ENCODE measurements at regions not wholly inside any gene's neighbourhood (a gene's known extent, or its start where the extent isn't known, plus 50 kb on each side); places are given as distances from the start of the nearest gene placed in this dataset.

DNA sequence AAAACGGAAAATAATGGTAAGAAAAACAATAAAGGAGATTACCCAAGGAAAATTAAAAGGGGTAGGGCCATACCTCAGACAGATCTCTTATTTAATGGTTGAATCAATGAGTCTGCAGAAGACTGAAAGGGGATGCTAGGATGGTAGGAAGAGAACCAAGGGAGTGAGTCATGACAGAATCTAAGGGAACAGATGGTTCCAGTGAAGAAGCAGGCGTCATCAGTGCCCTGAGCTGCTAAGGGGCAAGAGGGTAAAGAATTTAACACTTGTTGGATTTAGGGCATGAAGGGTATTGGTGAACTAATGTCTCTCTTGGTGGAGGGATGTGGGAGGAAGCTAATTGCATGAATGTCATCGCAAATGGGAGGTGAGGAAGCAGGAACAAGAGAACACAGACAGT, 329.2 kb upstream of the TSHZ3 start:
- no peaks in the 10 kb centered on the region for H3K36me3 ChIP-seq (replicated peaks; ENCODE audit: insufficient read depth, low read depth)
- H3K4me1 ChIP-seq (ENCODE audit: insufficient read depth), result no peaks in the 10 kb centered on the region
- H3K27ac ChIP-seq, result no peak overlapping the region
- H3K9me3 ChIP-seq (ENCODE audit: low read depth), result no peaks in the 10 kb centered on the region
- H3K9me2 ChIP-seq (replicated peaks; ENCODE audit: insufficient read depth), result no peaks in the 10 kb centered on the region
- no peak overlapping the region for H3K4me3 ChIP-seq
- no peak overlapping the region for H3K4me2 ChIP-seq
- H2AFZ ChIP-seq, result no peak overlapping the region
- no peaks in the 10 kb centered on the region for H3K27me3 ChIP-seq
- DNase-seq (ENCODE audit: low spot score), result no peak
- H4K20me1 ChIP-seq (ENCODE audit: insufficient read depth, poor library complexity, severe bottlenecking), result no peaks in the 10 kb centered on the region
- WGBS (ENCODE audit: low lambda C conversion rate, missing lambda C conversion rate), result 79% methylated on average over 3 of the region's 3 CpGs
- TF ChIP-seq EZH2 (IDR thresholded peaks at IDR 0.05; ENCODE audit: borderline replicate concordance) (no peak), EZH2phosphoT487 (IDR thresholded peaks at IDR 0.05; ENCODE audit: low read depth, severe bottlenecking, unreplicated experiment) (no peak)
- TF ChIP-seq, protein P1, sequence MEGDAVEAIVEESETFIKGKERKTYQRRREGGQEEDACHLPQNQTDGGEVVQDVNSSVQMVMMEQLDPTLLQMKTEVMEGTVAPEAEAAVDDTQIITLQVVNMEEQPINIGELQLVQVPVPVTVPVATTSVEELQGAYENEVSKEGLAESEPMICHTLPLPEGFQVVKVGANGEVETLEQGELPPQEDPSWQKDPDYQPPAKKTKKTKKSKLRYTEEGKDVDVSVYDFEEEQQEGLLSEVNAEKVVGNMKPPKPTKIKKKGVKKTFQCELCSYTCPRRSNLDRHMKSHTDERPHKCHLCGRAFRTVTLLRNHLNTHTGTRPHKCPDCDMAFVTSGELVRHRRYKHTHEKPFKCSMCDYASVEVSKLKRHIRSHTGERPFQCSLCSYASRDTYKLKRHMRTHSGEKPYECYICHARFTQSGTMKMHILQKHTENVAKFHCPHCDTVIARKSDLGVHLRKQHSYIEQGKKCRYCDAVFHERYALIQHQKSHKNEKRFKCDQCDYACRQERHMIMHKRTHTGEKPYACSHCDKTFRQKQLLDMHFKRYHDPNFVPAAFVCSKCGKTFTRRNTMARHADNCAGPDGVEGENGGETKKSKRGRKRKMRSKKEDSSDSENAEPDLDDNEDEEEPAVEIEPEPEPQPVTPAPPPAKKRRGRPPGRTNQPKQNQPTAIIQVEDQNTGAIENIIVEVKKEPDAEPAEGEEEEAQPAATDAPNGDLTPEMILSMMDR (IDR thresholded peaks at IDR 0.05; ENCODE audit: poor library complexity), result no peak
- H3K79me2 ChIP-seq, result no peaks in the 10 kb centered on the region

DNA sequence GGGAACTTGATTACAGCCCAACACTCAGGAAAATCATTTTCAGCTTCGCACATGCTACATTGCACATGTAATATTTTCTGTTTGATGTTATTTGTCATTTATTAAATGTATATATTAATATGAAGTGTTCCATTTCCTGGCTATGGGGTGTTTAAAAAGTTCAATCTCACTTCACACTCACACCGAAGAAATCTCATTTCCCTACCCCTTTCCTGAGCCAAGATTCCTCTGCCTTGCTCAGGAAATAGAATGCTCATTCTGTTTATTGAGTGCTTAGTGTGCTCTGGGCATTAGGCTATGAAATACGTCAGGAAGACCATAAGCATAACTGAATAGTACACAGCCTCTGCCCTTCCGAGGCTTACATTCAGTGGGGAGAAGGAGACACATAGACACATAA, 331.9 kb upstream of the TSHZ3 start:
- no peak overlapping the region for H3K4me3 ChIP-seq
- no peak overlapping the region for H3K27ac ChIP-seq
- TF ChIP-seq EZH2 (IDR thresholded peaks at IDR 0.05; ENCODE audit: borderline replicate concordance) (no peak), EZH2phosphoT487 (IDR thresholded peaks at IDR 0.05; ENCODE audit: low read depth, severe bottlenecking, unreplicated experiment) (no peak)
- TF ChIP-seq, protein P1 (IDR thresholded peaks at IDR 0.05; ENCODE audit: poor library complexity), result no peak
- no peaks in the 10 kb centered on the region for H4K20me1 ChIP-seq (ENCODE audit: insufficient read depth, poor library complexity, severe bottlenecking)
- no peaks in the 10 kb centered on the region for H3K9me2 ChIP-seq (replicated peaks; ENCODE audit: insufficient read depth)
- DNase-seq (ENCODE audit: low spot score), result no peak
- H3K4me2 ChIP-seq, result no peak overlapping the region
- H3K79me2 ChIP-seq, result no peaks in the 10 kb centered on the region
- H2AFZ ChIP-seq, result no peak overlapping the region
- 71% methylated on average over 4 of the region's 4 CpGs for WGBS (ENCODE audit: low lambda C conversion rate, missing lambda C conversion rate)
- H3K27me3 ChIP-seq, result no peaks in the 10 kb centered on the region
- no peaks in the 10 kb centered on the region for H3K9me3 ChIP-seq (ENCODE audit: low read depth)
- H3K36me3 ChIP-seq (replicated peaks; ENCODE audit: insufficient read depth, low read depth), result no peaks in the 10 kb centered on the region
- H3K4me1 ChIP-seq (ENCODE audit: insufficient read depth), result no peaks in the 10 kb centered on the region

DNA sequence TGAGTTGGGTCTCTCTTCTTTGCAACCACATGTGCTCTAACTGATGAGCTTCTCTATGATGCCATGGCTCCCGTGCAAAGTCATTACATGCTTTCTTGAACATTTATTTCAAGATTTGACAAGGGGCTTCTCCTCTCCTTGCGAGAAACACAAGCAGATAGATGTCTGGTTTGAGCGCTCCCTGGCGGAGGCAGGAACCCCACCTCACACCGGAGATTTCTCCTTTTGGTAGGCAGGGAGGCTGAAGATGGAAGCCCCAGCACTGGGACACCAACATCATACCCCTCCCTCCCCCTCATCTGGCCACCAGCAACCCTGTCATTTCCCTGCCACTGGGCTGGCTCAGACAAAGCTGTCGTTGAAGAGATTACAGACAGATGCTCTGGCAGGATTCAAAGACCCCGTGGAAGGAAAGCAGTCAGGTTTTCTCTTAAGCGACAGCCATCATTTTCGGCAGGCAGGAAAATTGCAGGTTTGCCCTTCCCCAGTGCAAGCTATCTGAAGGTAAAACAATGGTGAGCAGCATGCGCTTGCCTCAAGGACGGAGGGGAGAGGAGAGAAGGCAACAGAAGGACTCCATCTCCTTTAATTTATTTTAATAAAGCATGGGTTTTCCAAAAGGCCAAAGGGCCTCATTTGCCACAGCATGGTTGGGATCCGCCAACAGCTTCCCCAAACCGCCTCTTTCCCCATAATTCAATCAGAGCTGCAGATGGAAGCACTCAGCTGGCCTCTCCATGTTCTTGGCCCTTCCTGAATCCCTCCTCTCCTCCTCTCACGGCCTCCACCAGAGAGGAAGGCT, 344.1 kb upstream of the TSHZ3 start:
- no peak overlapping the region for H3K27ac ChIP-seq
- WGBS (ENCODE audit: low lambda C conversion rate, missing lambda C conversion rate), result 79% methylated on average over 14 of the region's 14 CpGs
- no peak overlapping the region for H2AFZ ChIP-seq
- no peaks in the 10 kb centered on the region for H3K27me3 ChIP-seq
- TF ChIP-seq, protein P1 (IDR thresholded peaks at IDR 0.05; ENCODE audit: poor library complexity), result no peak
- no peak for TF ChIP-seq EZH2phosphoT487 (IDR thresholded peaks at IDR 0.05; ENCODE audit: low read depth, severe bottlenecking, unreplicated experiment)
- DNase-seq (ENCODE audit: low spot score), result no peak
- H3K79me2 ChIP-seq, result no peaks in the 10 kb centered on the region
- no peaks in the 10 kb centered on the region for H3K4me1 ChIP-seq (ENCODE audit: insufficient read depth)
- H3K36me3 ChIP-seq (replicated peaks; ENCODE audit: insufficient read depth, low read depth), result no peaks in the 10 kb centered on the region
- H3K9me3 ChIP-seq (ENCODE audit: low read depth), result no peaks in the 10 kb centered on the region
- no peaks in the 10 kb centered on the region for H4K20me1 ChIP-seq (ENCODE audit: insufficient read depth, poor library complexity, severe bottlenecking)
- H3K4me2 ChIP-seq, result no peak overlapping the region
- no peak overlapping the region for H3K4me3 ChIP-seq
- no peaks in the 10 kb centered on the region for H3K9me2 ChIP-seq (replicated peaks; ENCODE audit: insufficient read depth)
